Caco-2 (cell line): ENCODE measurements at regions not wholly inside any gene's neighbourhood (a gene's known extent, or its start where the extent isn't known, plus 50 kb on each side); places are given as distances from the start of the nearest gene placed in this dataset.

ENCODE experiments used
- BruUV-seq: library from RNA; stranded (reverse); fragments of 400-500 nt; replicated peaks from 2 replicates; lab custom pipeline; 2021; lab: Mats Ljungman, UMichigan
- CTCF ChIA-PET: fragments of 300-600 bp; sonication (Branson Sonifier 250); formaldehyde crosslinking; loops from one replicate; lab custom pipeline; 2022; ENCODE audit warnings: antibody characterized with exemption; lab: Charles Lee
- POLR2A ChIA-PET: fragments of 300-600 bp; sonication (Branson Sonifier 250); formaldehyde crosslinking; loops from one replicate; lab custom pipeline; 2022; ENCODE audit warnings: antibody characterized with exemption; lab: Charles Lee
- DNase-seq, 2 experiments: peaks; one replicate each; pipeline versions ENCODE4 v3.0.0 to v3.0.0-alpha.2; 2020 to 2022
- H3K27me3 ChIP-seq: replicated peaks from 2 replicates; pipeline ENCODE4 v1.6.0; 2011; ENCODE audit warnings: low read length; ENCODE audit not compliant: control insufficient read depth, insufficient read depth
- H3K36me3 ChIP-seq: 2 replicates; pipeline ENCODE4 v1.5.1; 2011; ENCODE audit warnings: low read length; ENCODE audit not compliant: control insufficient read depth, insufficient read depth
- H3K4me1 ChIP-seq: fragments of 250-450 bp; sonication (Bioruptor Pico); 2 replicates; pipeline ENCODE4 v1.5.1; 2020; ENCODE audit warnings: mild to moderate bottlenecking
- H3K4me3 ChIP-seq: 2 replicates; pipeline ENCODE4 v1.5.1; 2011; ENCODE audit warnings: low read depth, mild to moderate bottlenecking, control low read depth, low read length
- H3K9me3 ChIP-seq: fragments of 250-450 bp; sonication (Bioruptor Pico); 2 replicates; pipeline ENCODE4 v1.5.1; 2020; ENCODE audit warnings: mild to moderate bottlenecking, moderate library complexity
- H3K27ac Mint-ChIP-seq: one replicate; pipeline ENCODE4 v1.8.0; 2022; ENCODE audit warnings: mixed read lengths; ENCODE audit not compliant: unreplicated experiment
- H3K27me3 Mint-ChIP-seq: one replicate; pipeline ENCODE4 v1.8.0; 2022; ENCODE audit warnings: mixed read lengths; ENCODE audit not compliant: insufficient read depth, unreplicated experiment
- H3K36me3 Mint-ChIP-seq: one replicate; pipeline ENCODE4 v1.8.0; 2022; ENCODE audit warnings: mild to moderate bottlenecking, mixed read lengths; ENCODE audit not compliant: insufficient read depth, unreplicated experiment
- H3K4me1 Mint-ChIP-seq: one replicate; pipeline ENCODE4 v1.8.0; 2022; ENCODE audit warnings: low read depth, mixed read lengths; ENCODE audit not compliant: unreplicated experiment
- H3K4me3 Mint-ChIP-seq: one replicate; pipeline ENCODE4 v1.8.0; 2022; ENCODE audit warnings: mild to moderate bottlenecking, moderate library complexity, mixed read lengths; ENCODE audit not compliant: unreplicated experiment
- H3K9me3 Mint-ChIP-seq: one replicate; pipeline ENCODE4 v1.8.0; 2022; ENCODE audit warnings: mixed read lengths; ENCODE audit not compliant: unreplicated experiment
- intact Hi-C: fragments of 100-400 bp; cut with micrococcal nuclease; formaldehyde crosslinking; loops from one replicate; pipeline ENCODE4 v1.10.0; 2022; ENCODE audit not compliant: unreplicated experiment
- TF ChIP-seq, protein P1 (sequence below), 2 experiments: fragments of 200-600 bp in 1 of 2; IDR thresholded peaks; 1 replicate in 1 of 2; 2 replicates in 1 of 2; pipeline versions ENCODE4 v1.5.1 to v1.8.0; 2011 to 2022; ENCODE audit warnings: antibody characterized with exemption in 1 of 2, control low read depth in 1 of 2, inconsistent platforms in 1 of 2, low read depth in 1 of 2, low read length in 1 of 2, mild to moderate bottlenecking in 1 of 2, moderate library complexity in 1 of 2; ENCODE audit not compliant: insufficient read depth in 1 of 2, severe bottlenecking in 1 of 2, unreplicated experiment in 1 of 2

DNA sequence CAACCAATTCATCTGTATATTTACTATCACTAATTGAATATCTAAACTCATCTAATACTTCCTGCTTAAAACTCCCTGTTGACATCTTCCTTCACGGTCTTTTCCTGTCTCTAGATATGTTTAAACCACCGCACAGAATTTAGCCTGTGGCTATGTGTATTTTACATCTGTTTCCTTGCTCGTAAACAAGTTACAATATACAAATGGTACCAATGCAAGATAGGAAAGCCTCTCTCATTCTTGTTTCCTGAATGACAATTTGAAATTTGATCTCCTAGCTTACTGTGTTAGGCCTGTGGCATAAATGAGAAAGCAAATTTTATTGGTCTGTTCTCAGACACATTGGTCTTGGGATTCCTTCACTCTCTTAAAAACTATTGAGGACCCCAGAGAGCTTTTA lies 89.7 kb upstream of the PCDH7 start:
- TF ChIP-seq, protein P1, sequence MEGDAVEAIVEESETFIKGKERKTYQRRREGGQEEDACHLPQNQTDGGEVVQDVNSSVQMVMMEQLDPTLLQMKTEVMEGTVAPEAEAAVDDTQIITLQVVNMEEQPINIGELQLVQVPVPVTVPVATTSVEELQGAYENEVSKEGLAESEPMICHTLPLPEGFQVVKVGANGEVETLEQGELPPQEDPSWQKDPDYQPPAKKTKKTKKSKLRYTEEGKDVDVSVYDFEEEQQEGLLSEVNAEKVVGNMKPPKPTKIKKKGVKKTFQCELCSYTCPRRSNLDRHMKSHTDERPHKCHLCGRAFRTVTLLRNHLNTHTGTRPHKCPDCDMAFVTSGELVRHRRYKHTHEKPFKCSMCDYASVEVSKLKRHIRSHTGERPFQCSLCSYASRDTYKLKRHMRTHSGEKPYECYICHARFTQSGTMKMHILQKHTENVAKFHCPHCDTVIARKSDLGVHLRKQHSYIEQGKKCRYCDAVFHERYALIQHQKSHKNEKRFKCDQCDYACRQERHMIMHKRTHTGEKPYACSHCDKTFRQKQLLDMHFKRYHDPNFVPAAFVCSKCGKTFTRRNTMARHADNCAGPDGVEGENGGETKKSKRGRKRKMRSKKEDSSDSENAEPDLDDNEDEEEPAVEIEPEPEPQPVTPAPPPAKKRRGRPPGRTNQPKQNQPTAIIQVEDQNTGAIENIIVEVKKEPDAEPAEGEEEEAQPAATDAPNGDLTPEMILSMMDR (IDR thresholded peaks at IDR 0.05; ENCODE audit: insufficient read depth in 1 of 2, low read depth in 1 of 2, low read length in 1 of 2, severe bottlenecking in 1 of 2, unreplicated experiment in 1 of 2): no peak
- intact Hi-C loops: no loop called here

DNA sequence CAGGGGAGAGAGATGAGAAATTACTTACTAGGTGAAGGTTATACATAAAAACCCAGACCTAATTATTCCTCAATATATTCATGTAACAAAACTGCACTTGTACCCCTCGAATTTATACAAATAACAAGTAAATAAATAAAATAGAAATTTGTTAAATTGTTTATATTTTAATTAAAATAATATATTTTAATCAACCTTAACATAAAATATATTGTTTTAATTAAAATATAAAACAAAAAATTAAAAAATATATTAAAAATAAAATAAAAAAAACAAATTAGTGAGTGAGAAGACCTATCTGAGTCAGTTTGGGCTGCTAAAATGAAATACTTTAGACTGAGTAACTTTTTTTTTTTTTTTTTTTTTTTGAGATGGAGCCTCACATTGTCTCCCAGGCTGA lies 87.4 kb upstream of the PCDH7 start:
- ChIA-PET POLR2A (no interaction called here), CTCF (no interaction called here)
- Histone ChIP-seq H3K4me1 (no peaks in the 10 kb centered on the region), H3K36me3 (no peaks in the 10 kb centered on the region), H3K27me3 (no peaks in the 10 kb centered on the region), H3K9me3 (no peaks in the 10 kb centered on the region), H3K4me3 (no peak overlapping the region)
- no peak overlapping the region for H3K27ac Mint-ChIP-seq
- DNase-seq: no peak
- TF ChIP-seq, protein P1 (IDR thresholded peaks at IDR 0.05; ENCODE audit: insufficient read depth in 1 of 2, low read depth in 1 of 2, low read length in 1 of 2, severe bottlenecking in 1 of 2, unreplicated experiment in 1 of 2): no peak
- no peaks in the 10 kb centered on the region for H3K9me3 Mint-ChIP-seq
- H3K36me3 Mint-ChIP-seq: no peaks in the 10 kb centered on the region
- H3K4me1 Mint-ChIP-seq: no peaks in the 10 kb centered on the region
- peaks cover 2% of the 10 kb centered on the region for H3K27me3 Mint-ChIP-seq
- no TSS peak for BruUV-seq
- H3K4me3 Mint-ChIP-seq: no peak overlapping the region
- intact Hi-C loops: no loop called here

More for the DNA sequence above, 89.7 kb upstream of the PCDH7 start:
- Histone ChIP-seq H3K4me3 (no peak overlapping the region), H3K9me3 (no peaks in the 10 kb centered on the region), H3K4me1 (no peaks in the 10 kb centered on the region), H3K27me3 (no peaks in the 10 kb centered on the region), H3K36me3 (no peaks in the 10 kb centered on the region)
- Mint-ChIP-seq H3K27me3 (peaks cover 2% of the 10 kb centered on the region), H3K27ac (no peak overlapping the region), H3K36me3 (no peaks in the 10 kb centered on the region), H3K4me1 (no peaks in the 10 kb centered on the region), H3K9me3 (no peaks in the 10 kb centered on the region), H3K4me3 (no peak overlapping the region)
- ChIA-PET POLR2A (no interaction called here), CTCF (no interaction called here)
- no peak for DNase-seq
- BruUV-seq: no TSS peak

DNA sequence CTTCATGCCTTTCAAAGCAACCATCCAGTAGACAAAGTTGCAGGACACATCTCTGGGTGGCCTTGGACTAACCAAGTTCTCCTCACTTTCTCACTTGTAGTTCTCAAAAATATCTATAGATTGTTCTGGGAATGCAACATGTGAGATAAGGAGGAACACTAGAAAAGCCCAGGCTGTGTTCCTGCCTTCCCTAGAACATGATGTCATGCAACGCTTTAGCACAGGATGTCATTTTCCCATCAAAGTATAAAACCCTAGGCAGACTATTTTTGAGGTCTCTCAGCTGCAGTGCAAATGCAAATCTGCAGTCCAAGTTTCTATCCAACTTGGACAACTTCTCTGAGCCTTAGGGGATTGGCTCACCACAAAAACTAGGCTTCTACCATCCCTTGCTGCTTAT lies 78.8 kb upstream of the PCDH7 start:
- intact Hi-C loops: no loop called here
- H3K36me3 ChIP-seq: no peaks in the 10 kb centered on the region
- no peaks in the 10 kb centered on the region for H3K27me3 ChIP-seq
- H3K36me3 Mint-ChIP-seq: no peaks in the 10 kb centered on the region
- H3K9me3 ChIP-seq: no peaks in the 10 kb centered on the region
- TF ChIP-seq, protein P1 (IDR thresholded peaks at IDR 0.05; ENCODE audit: insufficient read depth in 1 of 2, low read depth in 1 of 2, low read length in 1 of 2, severe bottlenecking in 1 of 2, unreplicated experiment in 1 of 2): no peak
- DNase-seq: no peak
- no peak overlapping the region for H3K27ac Mint-ChIP-seq
- peaks cover 5% of the 10 kb centered on the region for H3K4me1 Mint-ChIP-seq
- BruUV-seq: no TSS peak
- no peaks in the 10 kb centered on the region for H3K9me3 Mint-ChIP-seq
- no peaks in the 10 kb centered on the region for H3K4me1 ChIP-seq
- CTCF ChIA-PET: no interaction called here
- POLR2A ChIA-PET: no interaction called here
- H3K27me3 Mint-ChIP-seq: no peaks in the 10 kb centered on the region
- no peak overlapping the region for H3K4me3 Mint-ChIP-seq
- H3K4me3 ChIP-seq: no peak overlapping the region
